Vagina (tissue), 2 donors: ENCODE measurements at regions not wholly inside any gene's neighbourhood (a gene's known extent, or its start where the extent isn't known, plus 50 kb on each side); places are given as distances from the start of the nearest gene placed in this dataset.

ENCODE experiments used
- DNase-seq, 2 donors: peaks; one replicate each; pipeline ENCODE4 v3.0.0-alpha.2; 2017; ENCODE audit errors: extremely low spot score in 2 of 2
- H3K27ac ChIP-seq: fragments of 200-600 bp; sonication (generic); one replicate; pipeline ENCODE4 v1.5.1; 2019
- H3K27me3 ChIP-seq: fragments of 200-600 bp; sonication (generic); one replicate; pipeline ENCODE4 v1.5.1; 2019
- H3K36me3 ChIP-seq, 2 donors: fragments of 200-600 bp; sonication (generic); one replicate each; pipeline ENCODE4 v1.5.1; 2017 to 2019
- H3K4me1 ChIP-seq: fragments of 200-600 bp; sonication (generic); one replicate; pipeline ENCODE4 v1.5.1; 2019
- H3K4me3 ChIP-seq, 2 donors: fragments of 200-600 bp; sonication (generic); 1 replicate in 1 of 2; 2 replicates in 1 of 2; pipeline ENCODE4 v1.5.1; 2016 to 2019
- H3K9me3 ChIP-seq: fragments of 200-600 bp; sonication (generic); one replicate; pipeline ENCODE4 v1.5.1; 2019
- POLR2A ChIP-seq, 2 donors: fragments of 450-650 bp; IDR thresholded peaks; one replicate each; pipeline ENCODE4 v1.6.1; 2017; ENCODE audit warnings: antibody characterized with exemption in 2 of 2, mild to moderate bottlenecking in 2 of 2, moderate library complexity in 2 of 2
- POLR2AphosphoS5 ChIP-seq, 2 donors: sonication (generic); formaldehyde crosslinking; IDR thresholded peaks; one replicate each; pipeline ENCODE4 v1.9.0; 2017; ENCODE audit warnings: antibody characterized with exemption in 2 of 2, mild to moderate bottlenecking in 2 of 2, low read depth in 1 of 2; ENCODE audit not compliant: insufficient read depth in 1 of 2
- intact Hi-C: fragments of 100-400 bp; cut with DNase I; formaldehyde crosslinking; loops from one replicate; pipeline ENCODE4 v1.15.1; 2023
- TF ChIP-seq, protein P1 (sequence below), 3 experiments: fragments of 450-650 bp in 2 of 3; fragments of 200-600 bp in 1 of 3; sonication (generic) in 1 of 3; IDR thresholded peaks; one replicate each; pipeline ENCODE4 v1.5.1; 2017 to 2019; ENCODE audit warnings: antibody characterized with exemption in 3 of 3, mild to moderate bottlenecking in 2 of 3, moderate library complexity in 2 of 3

DNA sequence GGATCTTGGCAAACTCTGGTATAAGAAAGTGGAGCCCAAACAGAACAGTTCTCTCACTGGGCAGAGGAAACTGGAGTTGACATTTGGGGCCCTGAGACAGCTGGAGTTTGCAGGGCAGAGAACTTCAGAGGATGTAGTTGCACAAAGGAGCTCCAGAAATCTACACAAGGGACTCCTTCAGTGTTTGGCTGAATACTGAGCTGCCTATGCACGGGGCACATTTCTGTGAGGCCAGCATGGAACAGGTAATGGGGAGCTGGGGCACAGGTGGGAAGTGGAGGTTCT is 169.3 kb downstream of the ANKRD60 start:
- Histone ChIP-seq H3K4me1 (peaks cover 20% of the 10 kb centered on the region), H3K27me3 (no peaks in the 10 kb centered on the region), H3K27ac (no peak overlapping the region), H3K4me3 (no peak overlapping the region), H3K36me3 (no peaks in the 10 kb centered on the region), H3K9me3 (no peaks in the 10 kb centered on the region)
- intact Hi-C loops = no loop called here
- peak in 1 of 2 donors; percentile 58 for DNase-seq
- TF ChIP-seq POLR2AphosphoS5 (IDR thresholded peaks at IDR 0.05; ENCODE audit: insufficient read depth in 1 of 2, low read depth in 1 of 2) (no peak), POLR2A (IDR thresholded peaks at IDR 0.05) (no peak)
- TF ChIP-seq, protein P1, sequence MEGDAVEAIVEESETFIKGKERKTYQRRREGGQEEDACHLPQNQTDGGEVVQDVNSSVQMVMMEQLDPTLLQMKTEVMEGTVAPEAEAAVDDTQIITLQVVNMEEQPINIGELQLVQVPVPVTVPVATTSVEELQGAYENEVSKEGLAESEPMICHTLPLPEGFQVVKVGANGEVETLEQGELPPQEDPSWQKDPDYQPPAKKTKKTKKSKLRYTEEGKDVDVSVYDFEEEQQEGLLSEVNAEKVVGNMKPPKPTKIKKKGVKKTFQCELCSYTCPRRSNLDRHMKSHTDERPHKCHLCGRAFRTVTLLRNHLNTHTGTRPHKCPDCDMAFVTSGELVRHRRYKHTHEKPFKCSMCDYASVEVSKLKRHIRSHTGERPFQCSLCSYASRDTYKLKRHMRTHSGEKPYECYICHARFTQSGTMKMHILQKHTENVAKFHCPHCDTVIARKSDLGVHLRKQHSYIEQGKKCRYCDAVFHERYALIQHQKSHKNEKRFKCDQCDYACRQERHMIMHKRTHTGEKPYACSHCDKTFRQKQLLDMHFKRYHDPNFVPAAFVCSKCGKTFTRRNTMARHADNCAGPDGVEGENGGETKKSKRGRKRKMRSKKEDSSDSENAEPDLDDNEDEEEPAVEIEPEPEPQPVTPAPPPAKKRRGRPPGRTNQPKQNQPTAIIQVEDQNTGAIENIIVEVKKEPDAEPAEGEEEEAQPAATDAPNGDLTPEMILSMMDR (IDR thresholded peaks at IDR 0.05) = no peak

DNA sequence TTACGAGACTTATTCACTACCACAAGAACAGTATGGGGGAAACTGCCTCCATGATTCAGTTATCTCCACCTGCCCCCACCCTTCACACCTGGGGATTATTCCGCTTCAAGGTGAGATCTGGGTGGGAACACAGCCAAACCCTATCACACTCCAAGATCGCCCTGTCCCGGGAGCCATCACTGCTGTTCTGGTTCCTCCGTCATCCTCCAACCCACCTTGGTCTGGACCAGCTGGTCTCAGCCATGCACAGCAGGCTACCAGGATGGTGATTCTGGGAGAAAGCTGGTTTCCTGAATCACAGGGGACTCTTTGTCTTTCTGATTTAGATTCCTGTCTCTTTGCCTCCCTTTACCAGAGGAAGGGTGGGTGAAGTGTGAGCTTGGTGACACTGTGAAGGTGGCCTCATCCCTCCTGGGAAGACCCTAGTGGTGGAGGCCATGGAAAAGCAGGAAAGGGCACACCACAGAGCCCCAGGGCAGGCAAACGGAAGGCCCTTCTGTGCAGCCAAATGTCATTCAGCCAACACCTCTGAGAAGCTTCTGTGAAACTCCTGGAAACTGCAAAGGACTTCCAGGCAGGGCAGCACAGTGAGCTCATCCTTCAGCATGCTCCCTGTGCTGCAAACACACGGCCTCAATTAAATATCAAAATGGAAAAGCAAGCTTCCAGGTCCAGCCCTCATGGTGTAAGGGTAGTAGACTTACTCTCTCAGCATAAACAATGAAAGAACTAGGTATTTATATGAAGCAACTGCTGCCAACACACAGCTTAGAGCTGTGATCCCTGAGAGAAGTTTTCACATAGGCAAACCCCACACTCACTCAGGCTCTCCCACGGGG is 169.8 kb downstream of the ANKRD60 start:
- TF ChIP-seq, protein P1 (IDR thresholded peaks at IDR 0.05) = no peak
- TF ChIP-seq POLR2A (IDR thresholded peaks at IDR 0.05) (no peak), POLR2AphosphoS5 (IDR thresholded peaks at IDR 0.05; ENCODE audit: insufficient read depth in 1 of 2, low read depth in 1 of 2) (no peak)
- intact Hi-C loops = no loop called here
- Histone ChIP-seq H3K36me3 (no peaks in the 10 kb centered on the region), H3K4me3 (no peak overlapping the region), H3K27me3 (no peaks in the 10 kb centered on the region), H3K4me1 (peaks cover 26% of the 10 kb centered on the region), H3K27ac (peak overlapping the region; percentile 35), H3K9me3 (no peaks in the 10 kb centered on the region)
- DNase-seq = peak in 1 of 2 donors; percentile 77

DNA sequence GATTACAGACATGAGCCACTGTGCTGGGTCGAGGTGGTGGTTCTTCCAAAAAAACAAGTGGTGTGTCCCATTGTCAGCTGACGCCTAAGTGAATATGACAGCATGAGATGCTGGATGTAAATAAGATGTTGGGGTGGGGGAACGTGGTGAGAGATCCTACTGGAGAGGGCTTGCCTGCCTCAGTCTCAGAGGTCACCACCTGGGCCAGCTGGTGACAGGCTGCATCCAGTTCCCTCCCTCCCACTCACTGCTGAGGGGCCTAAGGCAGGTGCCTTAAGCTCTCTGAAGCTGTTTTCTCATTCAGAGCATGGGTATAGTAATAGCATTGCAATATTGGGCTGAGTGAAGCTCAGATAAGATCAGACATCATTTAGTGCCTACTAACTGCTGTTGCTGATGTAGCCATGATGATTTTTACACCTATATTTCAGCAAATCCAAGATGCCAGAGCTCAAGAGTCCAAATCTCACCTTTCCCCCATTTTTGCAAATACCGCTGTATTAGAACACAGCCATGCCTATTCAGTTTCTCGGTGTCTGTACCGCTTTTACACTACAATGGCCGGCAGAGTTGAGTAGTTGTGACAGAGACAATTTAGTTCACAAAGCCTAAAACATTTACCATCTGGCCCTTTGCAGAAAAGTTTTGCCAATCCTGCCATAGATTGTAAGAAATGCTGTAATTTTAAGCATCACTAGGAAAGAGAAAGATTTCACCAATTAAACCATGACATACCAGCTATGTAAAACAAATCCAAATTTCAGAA is 171.3 kb downstream of the ANKRD60 start:
- H3K4me3 ChIP-seq = no peak overlapping the region
- H3K27me3 ChIP-seq = no peaks in the 10 kb centered on the region
- TF ChIP-seq POLR2A (IDR thresholded peaks at IDR 0.05) (no peak), POLR2AphosphoS5 (IDR thresholded peaks at IDR 0.05; ENCODE audit: insufficient read depth in 1 of 2, low read depth in 1 of 2) (no peak)
- TF ChIP-seq, protein P1 (IDR thresholded peaks at IDR 0.05) = no peak
- DNase-seq = no peak
- no peak overlapping the region for H3K27ac ChIP-seq
- no peaks in the 10 kb centered on the region for H3K9me3 ChIP-seq
- peaks cover 30% of the 10 kb centered on the region for H3K4me1 ChIP-seq
- no peaks in the 10 kb centered on the region for H3K36me3 ChIP-seq
- intact Hi-C loops = no loop called here

DNA sequence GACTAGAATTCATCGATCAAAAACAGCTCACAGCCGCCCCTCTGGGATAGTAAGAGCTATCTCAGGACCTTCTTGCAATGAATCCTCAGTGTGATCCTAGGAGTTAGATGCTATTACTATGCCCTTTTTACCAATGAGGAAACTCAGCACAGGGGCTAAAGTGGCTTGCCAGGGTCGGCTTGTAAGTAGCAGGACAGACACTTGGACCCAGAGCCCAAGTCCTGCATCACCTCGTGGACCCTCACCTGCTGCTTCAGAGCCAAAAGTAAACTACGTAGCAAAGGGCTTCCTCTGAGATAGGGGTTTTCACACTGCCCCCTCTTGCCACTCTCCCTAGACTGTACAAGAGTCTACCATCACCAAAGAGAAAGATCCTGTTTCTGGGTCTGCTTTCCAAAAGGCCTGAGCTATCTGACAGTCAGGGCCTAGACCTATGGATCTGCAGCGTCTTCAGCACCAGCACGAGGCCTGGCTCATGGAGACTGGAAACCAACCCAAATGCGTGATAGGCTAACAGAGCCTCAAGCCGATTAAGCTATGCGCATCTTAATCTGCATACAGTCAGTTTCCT is 172.3 kb downstream of the ANKRD60 start:
- H3K27ac ChIP-seq = peak overlapping the region; percentile 78
- TF ChIP-seq POLR2AphosphoS5 (IDR thresholded peaks at IDR 0.05; ENCODE audit: insufficient read depth in 1 of 2, low read depth in 1 of 2) = no peak
- no peak for TF ChIP-seq POLR2A (IDR thresholded peaks at IDR 0.05)
- TF ChIP-seq, protein P1 (IDR thresholded peaks at IDR 0.05) = no peak
- no peaks in the 10 kb centered on the region for H3K9me3 ChIP-seq
- DNase-seq = peak in 1 of 2 donors; percentile 71
- peaks cover 30% of the 10 kb centered on the region for H3K4me1 ChIP-seq
- H3K4me3 ChIP-seq = no peak overlapping the region
- intact Hi-C loops = no loop called here
- H3K27me3 ChIP-seq = no peaks in the 10 kb centered on the region
- no peaks in the 10 kb centered on the region for H3K36me3 ChIP-seq
